T-helper 17 cell (primary cell): ENCODE measurements at regions not wholly inside any gene's neighbourhood (a gene's known extent, or its start where the extent isn't known, plus 50 kb on each side); places are given as distances from the start of the nearest gene placed in this dataset.
A peak's percentile ranks its signal among the peaks of the same experiment; 100 is the strongest.

Experiments used
- ATAC-seq: fragments of 150-1000 bp; cut with Tn5 transposase; 2 replicates; pipeline ENCODE4 v1.10.0; 2021; ENCODE audit warnings: mild to moderate bottlenecking, moderate library complexity
- DNase-seq, 3 donors: peaks; one replicate each; pipeline versions ENCODE4 v3.0.0 to v3.0.0-alpha.2; 2020 to 2021
- H3K9me3 ChIP-seq: one replicate; pipeline ENCODE4 v1.7.0; 2013; ENCODE audit warnings: low read length, mild to moderate bottlenecking; ENCODE audit not compliant: control insufficient read depth, poor library complexity, severe bottlenecking
- H3K27ac Mint-ChIP-seq: one replicate; pipeline ENCODE4 v1.8.0; 2022; ENCODE audit warnings: mild to moderate bottlenecking, moderate library complexity, mixed read lengths
- H3K27me3 Mint-ChIP-seq: one replicate; pipeline ENCODE4 v1.8.0; 2022; ENCODE audit warnings: mixed read lengths
- H3K36me3 Mint-ChIP-seq: one replicate; pipeline ENCODE4 v1.8.0; 2022; ENCODE audit warnings: low read depth, mixed read lengths
- H3K4me1 Mint-ChIP-seq: one replicate; pipeline ENCODE4 v1.8.0; 2022; ENCODE audit warnings: mild to moderate bottlenecking, mixed read lengths
- H3K4me3 Mint-ChIP-seq: one replicate; pipeline ENCODE4 v1.8.0; 2022; ENCODE audit warnings: mild to moderate bottlenecking, moderate library complexity, mixed read lengths

DNA sequence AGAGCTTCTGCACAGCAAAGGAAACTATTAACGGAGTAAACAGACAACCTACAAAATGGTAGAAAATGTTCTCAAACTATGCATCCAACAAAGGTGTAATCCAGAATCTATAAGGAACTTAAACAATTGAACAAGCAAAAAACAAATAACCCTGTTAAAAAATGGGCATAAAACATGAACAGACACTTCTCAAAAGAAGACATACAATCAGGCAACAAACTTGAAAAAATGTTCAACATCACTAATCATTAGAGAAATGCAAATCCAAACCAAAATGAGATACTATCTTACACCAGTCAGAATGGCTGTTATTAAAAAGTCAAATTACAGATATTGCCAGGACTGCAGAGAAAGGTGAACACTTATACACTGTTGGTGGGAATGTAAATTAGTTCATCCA lies 309.6 kb upstream of the KLF3 start:
- DNase-seq (no peak), ATAC-seq (no peak)
- Mint-ChIP-seq H3K36me3 (no peaks in the 10 kb centered on the region), H3K4me1 (no peaks in the 10 kb centered on the region), H3K27ac (no peak overlapping the region), H3K4me3 (no peak overlapping the region), H3K27me3 (no peaks in the 10 kb centered on the region)
- no peaks in the 10 kb centered on the region for H3K9me3 ChIP-seq

DNA sequence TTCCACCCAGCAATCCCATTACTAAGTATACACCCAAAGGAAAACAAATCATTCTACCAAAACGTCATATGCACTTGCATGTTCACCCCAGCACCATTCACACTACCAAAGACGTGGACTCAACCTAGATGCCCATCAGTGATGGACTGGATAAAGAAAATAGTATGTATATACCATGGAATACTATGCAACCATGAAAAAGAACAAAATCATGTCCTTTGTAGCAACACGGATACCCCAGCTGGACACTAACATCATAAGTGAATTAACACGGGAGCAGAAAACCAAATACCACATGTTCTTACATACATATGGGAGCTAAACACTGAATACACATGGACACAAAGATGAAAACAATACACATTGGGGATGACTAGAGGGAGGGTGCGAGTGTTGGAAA lies 309.1 kb upstream of the KLF3 start:
- DNase-seq = no peak
- H3K9me3 ChIP-seq = no peaks in the 10 kb centered on the region
- no peaks in the 10 kb centered on the region for H3K27me3 Mint-ChIP-seq
- H3K4me1 Mint-ChIP-seq = no peaks in the 10 kb centered on the region
- no peaks in the 10 kb centered on the region for H3K36me3 Mint-ChIP-seq
- no peak for ATAC-seq
- no peak overlapping the region for H3K27ac Mint-ChIP-seq
- no peak overlapping the region for H3K4me3 Mint-ChIP-seq

GRCh38 chr4:38356686-38357085 lies 307.3 kb upstream of the KLF3 start:
- H3K9me3 ChIP-seq = no peaks in the 10 kb centered on the region
- no peak for DNase-seq
- Mint-ChIP-seq H3K27me3 (no peaks in the 10 kb centered on the region), H3K36me3 (no peaks in the 10 kb centered on the region), H3K4me3 (no peak overlapping the region), H3K4me1 (no peaks in the 10 kb centered on the region), H3K27ac (no peak overlapping the region)
- no peak for ATAC-seq

DNA sequence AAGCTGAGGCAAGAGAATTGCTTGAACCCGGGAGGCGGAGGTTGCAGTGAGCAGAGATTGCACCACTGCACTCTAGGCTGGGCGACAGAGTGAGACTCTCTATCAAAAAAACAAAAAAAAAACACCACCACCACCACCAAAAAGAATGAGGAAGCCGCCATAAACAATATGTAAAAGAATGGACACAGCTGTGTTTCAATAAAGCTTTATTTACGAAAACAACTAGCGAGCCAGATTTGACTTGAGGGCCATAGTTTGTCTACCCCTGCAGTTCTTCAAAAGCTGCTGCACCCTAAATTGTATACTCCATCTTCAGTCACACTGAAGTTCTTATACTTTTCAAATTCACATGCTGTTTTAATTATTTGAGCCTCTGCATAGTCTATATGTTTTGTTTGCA lies 306.5 kb upstream of the KLF3 start:
- DNase-seq (no peak), ATAC-seq (no peak)
- no peaks in the 10 kb centered on the region for H3K27me3 Mint-ChIP-seq
- H3K9me3 ChIP-seq = no peaks in the 10 kb centered on the region
- no peak overlapping the region for H3K4me3 Mint-ChIP-seq
- H3K27ac Mint-ChIP-seq = no peak overlapping the region
- peaks cover 2% of the 10 kb centered on the region for H3K4me1 Mint-ChIP-seq
- no peaks in the 10 kb centered on the region for H3K36me3 Mint-ChIP-seq

- peaks cover 5% of the 10 kb centered on the region for H3K4me1 Mint-ChIP-seq
- ATAC-seq (no peak), DNase-seq (no peak)
- H3K36me3 Mint-ChIP-seq = no peaks in the 10 kb centered on the region
- H3K4me3 Mint-ChIP-seq = no peak overlapping the region
- no peaks in the 10 kb centered on the region for H3K9me3 ChIP-seq
- H3K27me3 Mint-ChIP-seq = no peaks in the 10 kb centered on the region
- H3K27ac Mint-ChIP-seq = no peak overlapping the region
These were observed 304.9 kb upstream of the KLF3 start for GRCh38 chr4:38359113-38359512.

GRCh38 chr4:38360201-38360600 lies 303.8 kb upstream of the KLF3 start:
- H3K4me3 Mint-ChIP-seq = no peak overlapping the region
- no peak for DNase-seq

GRCh38 chr4:38364383-38364963 lies 299.5 kb upstream of the KLF3 start:
- no peak overlapping the region for H3K27ac Mint-ChIP-seq
- peaks cover 5% of the 10 kb centered on the region for H3K36me3 Mint-ChIP-seq
- ATAC-seq = no peak

More at GRCh38 chr4:38360201-38360600, 303.8 kb upstream of the KLF3 start:
- no peak for ATAC-seq
- peaks cover 10% of the 10 kb centered on the region for H3K4me1 Mint-ChIP-seq
- H3K36me3 Mint-ChIP-seq = no peaks in the 10 kb centered on the region
- H3K9me3 ChIP-seq = no peaks in the 10 kb centered on the region
- no peaks in the 10 kb centered on the region for H3K27me3 Mint-ChIP-seq
- no peak overlapping the region for H3K27ac Mint-ChIP-seq

DNA sequence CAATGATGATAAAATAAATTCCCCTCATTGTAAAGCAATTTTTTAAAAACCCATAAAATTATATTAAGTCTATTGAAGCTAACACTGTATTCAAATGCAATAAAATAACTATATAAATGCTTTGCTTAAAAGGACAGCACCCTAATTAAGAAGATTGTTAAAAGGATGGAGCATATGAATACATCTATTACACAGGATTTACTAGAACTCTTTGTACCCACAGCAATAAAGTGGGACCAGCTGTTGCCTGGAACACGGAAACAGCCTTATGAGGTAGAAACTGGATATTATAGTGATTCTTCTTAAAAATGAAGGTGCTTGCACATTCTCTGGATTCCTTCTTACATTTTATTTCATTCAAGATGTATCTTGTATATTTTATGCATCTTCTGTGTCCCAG lies 298.7 kb upstream of the KLF3 start:
- Mint-ChIP-seq H3K36me3 (peaks cover 5% of the 10 kb centered on the region), H3K4me3 (no peak overlapping the region), H3K27me3 (no peaks in the 10 kb centered on the region), H3K27ac (no peak overlapping the region), H3K4me1 (peaks cover 20% of the 10 kb centered on the region)
- no peaks in the 10 kb centered on the region for H3K9me3 ChIP-seq
- DNase-seq (no peak), ATAC-seq (no peak)

More at GRCh38 chr4:38364383-38364963, 299.5 kb upstream of the KLF3 start:
- no peak for DNase-seq
- H3K9me3 ChIP-seq = no peaks in the 10 kb centered on the region
- peaks cover 20% of the 10 kb centered on the region for H3K4me1 Mint-ChIP-seq
- no peak overlapping the region for H3K4me3 Mint-ChIP-seq
- H3K27me3 Mint-ChIP-seq = no peaks in the 10 kb centered on the region

DNA sequence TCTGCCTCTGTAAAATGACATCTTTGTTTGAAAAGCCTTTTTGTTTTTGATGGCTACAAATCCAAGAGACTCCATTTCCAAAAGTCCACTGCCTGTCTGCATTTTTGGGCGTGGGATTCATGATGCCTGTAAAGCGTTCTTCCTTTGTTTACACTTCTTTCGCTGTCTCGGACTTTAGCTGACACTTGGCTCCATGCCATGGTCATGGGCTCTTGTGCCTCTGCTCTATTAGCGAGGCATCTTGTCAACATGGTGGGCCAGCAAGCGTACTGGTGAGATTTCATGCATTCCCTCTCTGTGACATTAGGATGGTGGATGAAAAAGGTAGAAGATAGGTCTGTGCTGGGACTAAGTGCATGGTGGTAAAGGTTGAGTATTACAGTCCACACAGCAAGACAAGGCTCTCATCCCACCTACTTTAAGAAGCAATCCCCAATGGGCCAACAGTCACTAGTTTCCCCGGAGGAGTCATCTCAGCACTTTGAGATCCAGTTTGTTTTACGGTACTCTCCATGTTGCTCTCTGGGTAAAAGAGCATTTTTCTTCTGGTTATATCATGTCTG lies 298.2 kb upstream of the KLF3 start:
- H3K4me3 Mint-ChIP-seq = no peak overlapping the region
- H3K27ac Mint-ChIP-seq = no peak overlapping the region
- peaks cover 5% of the 10 kb centered on the region for H3K36me3 Mint-ChIP-seq
- no peaks in the 10 kb centered on the region for H3K27me3 Mint-ChIP-seq
- no peak for DNase-seq
- no peak for ATAC-seq
- no peaks in the 10 kb centered on the region for H3K9me3 ChIP-seq
- H3K4me1 Mint-ChIP-seq = peaks cover 20% of the 10 kb centered on the region

DNA sequence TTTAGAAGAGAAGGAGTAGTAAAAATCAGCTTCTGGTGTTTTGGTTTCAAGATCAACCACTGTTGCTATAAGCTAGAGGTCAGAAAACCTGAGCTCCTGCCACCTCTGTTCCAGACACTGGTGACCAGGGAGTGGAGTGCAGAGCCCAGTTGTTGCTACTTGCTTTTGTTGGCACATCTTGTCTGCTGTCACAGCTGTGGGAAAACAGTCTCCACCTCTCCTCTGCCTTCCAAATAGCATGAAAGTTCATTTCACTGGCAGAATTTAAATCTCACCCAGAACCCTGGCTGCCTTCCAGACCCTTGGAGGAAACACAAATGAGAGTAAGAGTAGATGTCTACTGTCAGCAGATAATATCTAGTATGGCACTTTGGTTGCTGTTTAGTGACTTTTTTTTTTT lies 297.5 kb upstream of the KLF3 start:
- H3K4me1 Mint-ChIP-seq = peaks cover 20% of the 10 kb centered on the region
- no peaks in the 10 kb centered on the region for H3K9me3 ChIP-seq
- ATAC-seq (no peak), DNase-seq (no peak)
- no peaks in the 10 kb centered on the region for H3K27me3 Mint-ChIP-seq
- H3K4me3 Mint-ChIP-seq = no peak overlapping the region
- no peak overlapping the region for H3K27ac Mint-ChIP-seq
- H3K36me3 Mint-ChIP-seq = peaks cover 5% of the 10 kb centered on the region

- Mint-ChIP-seq H3K27me3 (no peaks in the 10 kb centered on the region), H3K36me3 (peaks cover 5% of the 10 kb centered on the region), H3K4me1 (peaks cover 20% of the 10 kb centered on the region), H3K4me3 (no peak overlapping the region), H3K27ac (no peak overlapping the region)
- no peak for ATAC-seq
- no peak for DNase-seq
- H3K9me3 ChIP-seq = no peaks in the 10 kb centered on the region
These were observed 297.0 kb upstream of the KLF3 start for GRCh38 chr4:38366997-38367396.

- Mint-ChIP-seq H3K27ac (peak overlapping the region; percentile 5), H3K36me3 (peaks cover 5% of the 10 kb centered on the region)
These were observed 296.3 kb upstream of the KLF3 start for GRCh38 chr4:38367642-38368174.

DNA sequence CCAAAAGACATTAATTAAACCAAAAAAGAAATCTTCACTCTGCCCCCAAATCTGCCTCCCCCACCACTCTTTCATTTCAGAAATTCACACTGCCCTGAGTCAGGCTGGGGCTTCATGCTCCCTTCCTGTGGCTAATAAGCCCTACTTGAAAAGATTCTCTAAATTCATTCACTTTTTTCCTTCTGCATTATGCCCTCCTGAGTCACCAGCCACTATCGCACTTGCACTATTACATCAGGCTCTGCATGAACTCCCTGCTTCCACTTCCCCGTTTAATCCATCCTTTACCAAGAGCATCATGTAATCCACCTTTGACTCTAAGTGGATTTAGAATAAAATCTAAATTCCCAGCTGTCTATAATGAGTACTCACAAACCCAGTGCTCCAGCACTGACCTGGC lies 295.4 kb upstream of the KLF3 start:
- peaks cover 17% of the 10 kb centered on the region for H3K4me1 Mint-ChIP-seq
- no peak overlapping the region for H3K4me3 Mint-ChIP-seq
- peak overlapping the region; percentile 5 for H3K27ac Mint-ChIP-seq
- H3K9me3 ChIP-seq = no peaks in the 10 kb centered on the region
- ATAC-seq = no peak
- no peak for DNase-seq
- H3K36me3 Mint-ChIP-seq = peaks cover 5% of the 10 kb centered on the region
- H3K27me3 Mint-ChIP-seq = no peaks in the 10 kb centered on the region

More at GRCh38 chr4:38367642-38368174, 296.3 kb upstream of the KLF3 start:
- no peak for DNase-seq
- Mint-ChIP-seq H3K4me3 (no peak overlapping the region), H3K27me3 (no peaks in the 10 kb centered on the region), H3K4me1 (peaks cover 17% of the 10 kb centered on the region)
- no peak for ATAC-seq
- H3K9me3 ChIP-seq = no peaks in the 10 kb centered on the region

- Mint-ChIP-seq H3K27ac (no peak overlapping the region), H3K4me1 (peaks cover 10% of the 10 kb centered on the region), H3K4me3 (no peak overlapping the region), H3K36me3 (peaks cover 6% of the 10 kb centered on the region), H3K27me3 (no peaks in the 10 kb centered on the region)
- no peaks in the 10 kb centered on the region for H3K9me3 ChIP-seq
- no peak for DNase-seq
- ATAC-seq = no peak
These were observed 292.6 kb upstream of the KLF3 start for GRCh38 chr4:38371391-38371851.
